ENCODE measurements at regions not wholly inside any gene's neighbourhood (a gene's known extent, or its start where the extent isn't known, plus 50 kb on each side); places are given as distances from the start of the nearest gene placed in this dataset.

DNA sequence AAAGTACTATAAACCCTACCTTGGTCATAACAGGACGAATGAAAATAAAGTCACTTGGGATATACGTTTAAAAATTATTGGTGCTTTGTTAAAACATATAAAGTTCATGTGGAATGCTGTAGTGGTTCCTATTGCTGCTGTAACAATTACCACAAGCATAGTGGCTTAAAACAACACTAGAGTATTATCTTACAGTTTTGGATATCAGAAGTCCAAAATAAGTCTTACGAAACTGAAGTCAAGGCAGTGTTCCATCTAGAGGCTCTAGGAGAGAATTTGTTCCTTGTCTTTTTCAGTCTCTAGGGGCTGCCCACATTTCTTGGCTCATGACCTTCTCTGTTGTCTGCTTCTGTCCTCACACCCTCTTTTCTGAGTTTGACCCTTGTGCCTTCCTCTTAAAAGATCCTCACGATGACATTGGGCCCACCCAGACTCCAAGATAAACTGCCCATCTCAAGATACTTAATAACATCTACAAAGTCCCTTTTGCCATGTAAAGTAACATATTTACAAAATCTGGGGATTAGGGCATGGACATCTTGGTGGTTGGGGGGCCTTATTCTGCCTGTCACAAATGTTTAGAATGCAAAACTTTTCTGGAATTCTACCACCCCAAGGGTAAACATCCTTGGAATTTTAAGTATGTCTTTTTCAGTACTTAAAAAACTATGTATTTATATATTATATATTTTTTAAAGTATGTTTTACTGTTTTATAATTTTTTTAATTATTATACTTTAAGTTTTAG is 178.1 kb downstream of the ETNK1 start:
- TF ChIP-seq, protein P1, sequence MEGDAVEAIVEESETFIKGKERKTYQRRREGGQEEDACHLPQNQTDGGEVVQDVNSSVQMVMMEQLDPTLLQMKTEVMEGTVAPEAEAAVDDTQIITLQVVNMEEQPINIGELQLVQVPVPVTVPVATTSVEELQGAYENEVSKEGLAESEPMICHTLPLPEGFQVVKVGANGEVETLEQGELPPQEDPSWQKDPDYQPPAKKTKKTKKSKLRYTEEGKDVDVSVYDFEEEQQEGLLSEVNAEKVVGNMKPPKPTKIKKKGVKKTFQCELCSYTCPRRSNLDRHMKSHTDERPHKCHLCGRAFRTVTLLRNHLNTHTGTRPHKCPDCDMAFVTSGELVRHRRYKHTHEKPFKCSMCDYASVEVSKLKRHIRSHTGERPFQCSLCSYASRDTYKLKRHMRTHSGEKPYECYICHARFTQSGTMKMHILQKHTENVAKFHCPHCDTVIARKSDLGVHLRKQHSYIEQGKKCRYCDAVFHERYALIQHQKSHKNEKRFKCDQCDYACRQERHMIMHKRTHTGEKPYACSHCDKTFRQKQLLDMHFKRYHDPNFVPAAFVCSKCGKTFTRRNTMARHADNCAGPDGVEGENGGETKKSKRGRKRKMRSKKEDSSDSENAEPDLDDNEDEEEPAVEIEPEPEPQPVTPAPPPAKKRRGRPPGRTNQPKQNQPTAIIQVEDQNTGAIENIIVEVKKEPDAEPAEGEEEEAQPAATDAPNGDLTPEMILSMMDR (IDR thresholded peaks at IDR 0.05): no peak
- no peak for TF ChIP-seq POLR2A (IDR thresholded peaks at IDR 0.05)
